Tibial nerve (tissue), 4 donors: ENCODE measurements at regions not wholly inside any gene's neighbourhood (a gene's known extent, or its start where the extent isn't known, plus 50 kb on each side); places are given as distances from the start of the nearest gene placed in this dataset.
A peak's percentile ranks its signal among the peaks of the same experiment; 100 is the strongest.

Source experiments
- DNase-seq, 2 donors: peaks; one replicate each; pipeline ENCODE4 v3.0.0-alpha.2; 2019; ENCODE audit warnings: low spot score in 2 of 2
- H3K27ac ChIP-seq, 4 donors: fragments of 200-600 bp; sonication (generic) in 3 of 4; one replicate each; pipeline ENCODE4 v1.5.1; 2017 to 2019; ENCODE audit warnings: mild to moderate bottlenecking in 1 of 4
- H3K27me3 ChIP-seq, 2 donors: fragments of 200-600 bp; sonication (generic) in 1 of 2; one replicate each; pipeline versions ENCODE4 v1.5.1 to v1.6.0; 2017 to 2019
- H3K36me3 ChIP-seq, 3 donors: fragments of 200-600 bp; sonication (generic); one replicate each; pipeline ENCODE4 v1.5.1; 2018 to 2019
- H3K4me1 ChIP-seq, 4 donors: fragments of 200-600 bp; sonication (generic) in 3 of 4; one replicate each; pipeline ENCODE4 v1.5.1; 2017 to 2019
- H3K4me3 ChIP-seq, 4 donors: fragments of 200-600 bp; sonication (generic) in 3 of 4; one replicate each; pipeline ENCODE4 v1.5.1; 2017 to 2019; ENCODE audit warnings: mild to moderate bottlenecking in 1 of 4, moderate library complexity in 1 of 4
- H3K9me3 ChIP-seq, 4 donors: fragments of 200-600 bp; sonication (generic) in 3 of 4; one replicate each; pipeline ENCODE4 v1.5.1; 2017 to 2019
- EP300 ChIP-seq, 2 donors: sonication (generic); formaldehyde crosslinking; IDR thresholded peaks; one replicate each; pipeline ENCODE4 v1.6.1; 2017; ENCODE audit warnings: antibody characterized with exemption in 2 of 2, mild to moderate bottlenecking in 1 of 2
- POLR2A ChIP-seq, 2 donors: fragments of 450-650 bp; IDR thresholded peaks; one replicate each; pipeline ENCODE4 v1.6.1; 2017; ENCODE audit warnings: antibody characterized with exemption in 2 of 2, mild to moderate bottlenecking in 2 of 2, moderate library complexity in 2 of 2
- WGBS, 2 donors: methylation state at CpG; one replicate each; pipeline ENCODE4 v1.1.5; 2018; 5-methylcytosine and 5-hydroxymethylcytosine counted together
- TF ChIP-seq, protein P1 (sequence below), 5 experiments: fragments of 200-600 bp in 3 of 5; fragments of 450-650 bp in 2 of 5; sonication (generic) in 3 of 5; IDR thresholded peaks; one replicate each; pipeline ENCODE4 v1.5.1; 2016 to 2019; ENCODE audit warnings: antibody characterized with exemption in 5 of 5, mild to moderate bottlenecking in 3 of 5, moderate library complexity in 2 of 5

- Histone ChIP-seq H3K4me3 (no peak overlapping the region), H3K36me3 (no peaks in the 10 kb centered on the region), H3K9me3 (no peaks in the 10 kb centered on the region), H3K27me3 (no peaks in the 10 kb centered on the region), H3K4me1 (peaks cover 0 to 43% (median 9%) of the 10 kb centered on the region in 4 donors), H3K27ac (no peak overlapping the region)
- WGBS, 2 donors: 54 to 77% methylated on average over 3 of the region's 3 CpGs
- no peak for DNase-seq
- TF ChIP-seq, protein P1, sequence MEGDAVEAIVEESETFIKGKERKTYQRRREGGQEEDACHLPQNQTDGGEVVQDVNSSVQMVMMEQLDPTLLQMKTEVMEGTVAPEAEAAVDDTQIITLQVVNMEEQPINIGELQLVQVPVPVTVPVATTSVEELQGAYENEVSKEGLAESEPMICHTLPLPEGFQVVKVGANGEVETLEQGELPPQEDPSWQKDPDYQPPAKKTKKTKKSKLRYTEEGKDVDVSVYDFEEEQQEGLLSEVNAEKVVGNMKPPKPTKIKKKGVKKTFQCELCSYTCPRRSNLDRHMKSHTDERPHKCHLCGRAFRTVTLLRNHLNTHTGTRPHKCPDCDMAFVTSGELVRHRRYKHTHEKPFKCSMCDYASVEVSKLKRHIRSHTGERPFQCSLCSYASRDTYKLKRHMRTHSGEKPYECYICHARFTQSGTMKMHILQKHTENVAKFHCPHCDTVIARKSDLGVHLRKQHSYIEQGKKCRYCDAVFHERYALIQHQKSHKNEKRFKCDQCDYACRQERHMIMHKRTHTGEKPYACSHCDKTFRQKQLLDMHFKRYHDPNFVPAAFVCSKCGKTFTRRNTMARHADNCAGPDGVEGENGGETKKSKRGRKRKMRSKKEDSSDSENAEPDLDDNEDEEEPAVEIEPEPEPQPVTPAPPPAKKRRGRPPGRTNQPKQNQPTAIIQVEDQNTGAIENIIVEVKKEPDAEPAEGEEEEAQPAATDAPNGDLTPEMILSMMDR (IDR thresholded peaks at IDR 0.05): no peak
- TF ChIP-seq EP300 (IDR thresholded peaks at IDR 0.05): no peak
- no peak for TF ChIP-seq POLR2A (IDR thresholded peaks at IDR 0.05)
Observed at GRCh38 chr11:27204529-27204928, 158.5 kb downstream of the CCDC34 start.

- Histone ChIP-seq H3K4me3 (no peak overlapping the region), H3K9me3 (no peaks in the 10 kb centered on the region), H3K4me1 (peaks cover 0 to 43% (median 8%) of the 10 kb centered on the region in 4 donors), H3K36me3 (no peaks in the 10 kb centered on the region), H3K27ac (peak overlapping the region in 2 of 4 donors; percentile 44 to 68), H3K27me3 (no peaks in the 10 kb centered on the region)
- no peak for DNase-seq
- WGBS, 2 donors: 66 to 72% methylated on average over 5 of the region's 5 CpGs
- TF ChIP-seq POLR2A (IDR thresholded peaks at IDR 0.05) (no peak), EP300 (IDR thresholded peaks at IDR 0.05) (no peak)
- TF ChIP-seq, protein P1 (IDR thresholded peaks at IDR 0.05): no peak
Observed at GRCh38 chr11:27203077-27203647, 159.9 kb downstream of the CCDC34 start.

- no peaks in the 10 kb centered on the region for H3K27me3 ChIP-seq
- H3K27ac ChIP-seq: peak overlapping the region; percentile 0 to 71 (median 52)
- H3K4me3 ChIP-seq: no peak overlapping the region
- peaks cover 0 to 44% (median 8%) of the 10 kb centered on the region in 4 donors for H3K4me1 ChIP-seq
- TF ChIP-seq, protein P1 (IDR thresholded peaks at IDR 0.05): no peak
- TF ChIP-seq POLR2A (IDR thresholded peaks at IDR 0.05) (no peak), EP300 (IDR thresholded peaks at IDR 0.05) (peak in 1 of 2 donors; percentile 21)
- no peaks in the 10 kb centered on the region for H3K36me3 ChIP-seq
- no peaks in the 10 kb centered on the region for H3K9me3 ChIP-seq
- WGBS, 2 donors: 17% methylated on average over 10 of the region's 10 CpGs
- peak; percentile 77 to 79 for DNase-seq
Observed at GRCh38 chr11:27201454-27202302, 161.1 kb downstream of the BBOX1 start.

- Histone ChIP-seq H3K27ac (peak overlapping the region in 3 of 4 donors; percentile 36 to 71 (median 68)), H3K36me3 (no peaks in the 10 kb centered on the region), H3K9me3 (no peaks in the 10 kb centered on the region), H3K4me3 (no peak overlapping the region), H3K27me3 (no peaks in the 10 kb centered on the region), H3K4me1 (peaks cover 0 to 42% (median 8%) of the 10 kb centered on the region in 4 donors)
- DNase-seq: no peak
- TF ChIP-seq, protein P1 (IDR thresholded peaks at IDR 0.05): no peak
- TF ChIP-seq EP300 (IDR thresholded peaks at IDR 0.05) (no peak), POLR2A (IDR thresholded peaks at IDR 0.05) (no peak)
- WGBS, 2 donors: 96 to 97% methylated on average over 1 of the region's 1 CpG
Observed at GRCh38 chr11:27200779-27201453, 160.3 kb downstream of the BBOX1 start.
